ENCODE measurements at regions not wholly inside any gene's neighbourhood (a gene's known extent, or its start where the extent isn't known, plus 50 kb on each side); places are given as distances from the start of the nearest gene placed in this dataset.
"Not testable (repeated sequence)": the region's sequence is repeated elsewhere in the genome, so short reads cannot be mapped to it uniquely, and the experiment has no call there.

DNA sequence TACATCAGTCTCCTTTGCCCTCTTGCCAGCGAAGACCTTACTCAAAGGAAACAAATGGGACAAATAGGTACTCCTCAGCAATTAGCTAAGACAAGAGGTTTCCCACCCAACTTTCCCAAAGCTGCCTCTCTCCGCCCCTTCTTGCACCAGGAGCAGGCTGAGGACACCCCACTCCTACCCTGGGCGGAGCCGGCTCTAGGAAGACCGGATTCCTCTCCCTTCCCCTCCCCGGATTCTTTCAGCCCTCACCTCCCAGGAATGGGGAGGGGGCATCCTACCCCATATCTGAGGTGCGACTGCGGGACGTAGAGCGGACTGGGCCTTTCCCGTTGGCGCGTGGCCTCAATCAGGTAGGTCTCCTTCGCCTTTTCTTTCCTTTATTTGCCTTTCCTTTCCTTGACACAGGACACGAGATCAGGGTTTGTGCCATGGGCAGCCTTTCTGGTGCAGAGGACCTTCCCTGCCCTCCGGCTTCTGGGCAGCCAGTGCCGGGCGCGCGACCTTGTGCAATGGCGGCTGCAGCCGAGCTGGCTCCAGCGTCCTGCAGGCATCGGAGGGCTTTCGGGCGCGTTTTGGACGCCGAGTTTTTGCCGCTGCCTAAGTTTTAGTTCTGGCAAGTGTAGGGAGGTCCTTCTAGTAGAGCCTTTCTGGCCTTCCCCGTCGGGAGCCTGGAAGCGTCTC lies 279.9 kb downstream of the PLS3 start:
- DNase-seq (ENCODE audit: extremely low spot score, insufficient read length, low read depth); FAIRE-seq: not testable (repeated sequence)

- not testable (repeated sequence) for DNase-seq (ENCODE audit: extremely low spot score, insufficient read length, low read depth); FAIRE-seq
Measured at GRCh38 chrX:115850986-115851385, 290.0 kb downstream of the PLS3 start.

DNA sequence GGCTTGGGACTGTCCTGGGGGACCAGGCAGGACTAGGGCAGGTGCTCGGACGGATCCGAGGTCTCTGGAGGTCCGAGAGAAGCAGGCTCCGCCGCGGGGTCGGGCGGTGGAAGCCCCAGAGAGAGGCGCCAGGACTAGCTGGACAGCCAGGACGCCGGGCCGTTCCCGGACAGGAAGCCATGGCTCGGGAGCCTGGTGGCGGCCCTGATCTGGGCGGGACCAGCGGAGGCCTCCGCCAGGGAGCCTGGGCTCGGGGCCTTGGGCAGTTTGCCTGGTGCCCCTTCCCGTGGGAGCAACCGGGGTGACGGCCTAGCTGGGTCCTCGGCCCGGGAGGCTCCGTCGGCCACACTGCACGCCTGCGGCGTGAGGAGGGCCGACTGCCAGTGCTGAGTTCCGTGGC lies 292.3 kb downstream of the PLS3 start:
- FAIRE-seq = not testable (repeated sequence)

DNA sequence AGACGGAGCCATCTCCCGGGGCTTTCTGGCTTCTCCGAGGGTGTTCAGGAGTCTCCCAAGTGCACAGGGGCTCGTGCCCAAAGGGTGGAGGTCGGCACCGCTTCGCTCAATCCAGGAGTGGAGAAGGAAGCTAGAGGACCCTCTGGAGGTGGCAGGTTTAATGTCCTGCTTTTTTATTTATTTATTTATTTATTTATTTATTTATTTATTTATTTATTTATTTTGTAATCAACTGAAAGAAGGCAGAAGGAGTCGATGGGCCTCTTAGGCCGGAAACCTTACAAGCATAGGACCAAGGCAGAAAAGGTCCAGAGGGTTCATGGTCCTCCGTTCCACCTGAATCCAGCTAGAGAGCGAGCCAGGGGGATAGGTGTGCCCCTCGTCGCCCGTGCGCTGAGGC lies 289.4 kb upstream of the AGTR2 start:
- not testable (repeated sequence) for FAIRE-seq; DNase-seq (ENCODE audit: extremely low spot score, insufficient read length, low read depth)

More for the DNA sequence above, 292.3 kb downstream of the PLS3 start:
- not testable (repeated sequence) for DNase-seq (ENCODE audit: extremely low spot score, insufficient read length, low read depth)

GRCh38 chrX:115884121-115884520 lies 286.4 kb upstream of the AGTR2 start:
- FAIRE-seq = not testable (repeated sequence)

GRCh38 chrX:115888041-115888440 lies 282.5 kb upstream of the AGTR2 start:
- FAIRE-seq; DNase-seq (ENCODE audit: extremely low spot score, insufficient read length, low read depth): not testable (repeated sequence)

More at GRCh38 chrX:115884121-115884520, 286.4 kb upstream of the AGTR2 start:
- DNase-seq (ENCODE audit: extremely low spot score, insufficient read length, low read depth) = not testable (repeated sequence)

GRCh38 chrX:115888519-115888918 lies 282.0 kb upstream of the AGTR2 start:
- DNase-seq (ENCODE audit: extremely low spot score, insufficient read length, low read depth); FAIRE-seq: not testable (repeated sequence)

DNA sequence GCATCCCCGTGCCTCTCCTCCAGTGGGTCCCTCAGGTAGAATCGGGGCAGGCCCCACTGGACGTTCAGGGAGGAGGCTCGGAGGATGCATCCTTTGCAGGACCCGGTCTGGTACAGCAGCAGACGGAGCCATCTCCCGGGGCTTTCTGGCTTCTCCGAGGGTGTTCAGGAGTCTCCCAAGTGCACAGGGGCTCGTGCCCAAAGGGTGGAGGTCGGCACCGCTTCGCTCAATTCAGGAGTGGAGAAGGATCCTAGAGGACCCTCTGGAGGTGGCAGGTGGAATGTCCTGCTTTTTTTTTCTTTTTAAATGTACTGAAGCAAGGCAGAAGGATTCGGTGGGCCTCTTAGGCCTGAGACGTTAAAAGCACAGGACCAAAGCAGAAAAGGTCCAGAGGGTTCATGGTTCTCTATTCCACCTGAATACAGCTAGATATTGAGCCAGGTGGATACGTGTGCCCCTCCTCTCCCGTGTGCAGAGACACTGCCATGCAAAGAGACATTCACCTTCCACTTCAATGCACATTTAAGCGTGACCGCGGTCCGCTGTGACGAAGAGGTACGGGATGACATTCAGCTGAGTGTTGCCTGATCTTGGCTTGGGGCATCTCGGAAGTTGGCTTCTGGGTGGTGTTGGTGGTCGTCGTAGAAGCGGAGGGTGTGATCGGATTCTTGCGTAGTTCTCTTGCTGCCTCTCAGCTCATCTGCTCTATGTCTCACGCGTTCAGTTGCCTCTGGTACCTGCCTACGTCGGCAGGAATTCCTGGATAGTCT lies 281.2 kb upstream of the AGTR2 start:
- FAIRE-seq = no peak
- no peak for DNase-seq (ENCODE audit: extremely low spot score, insufficient read length, low read depth)

DNA sequence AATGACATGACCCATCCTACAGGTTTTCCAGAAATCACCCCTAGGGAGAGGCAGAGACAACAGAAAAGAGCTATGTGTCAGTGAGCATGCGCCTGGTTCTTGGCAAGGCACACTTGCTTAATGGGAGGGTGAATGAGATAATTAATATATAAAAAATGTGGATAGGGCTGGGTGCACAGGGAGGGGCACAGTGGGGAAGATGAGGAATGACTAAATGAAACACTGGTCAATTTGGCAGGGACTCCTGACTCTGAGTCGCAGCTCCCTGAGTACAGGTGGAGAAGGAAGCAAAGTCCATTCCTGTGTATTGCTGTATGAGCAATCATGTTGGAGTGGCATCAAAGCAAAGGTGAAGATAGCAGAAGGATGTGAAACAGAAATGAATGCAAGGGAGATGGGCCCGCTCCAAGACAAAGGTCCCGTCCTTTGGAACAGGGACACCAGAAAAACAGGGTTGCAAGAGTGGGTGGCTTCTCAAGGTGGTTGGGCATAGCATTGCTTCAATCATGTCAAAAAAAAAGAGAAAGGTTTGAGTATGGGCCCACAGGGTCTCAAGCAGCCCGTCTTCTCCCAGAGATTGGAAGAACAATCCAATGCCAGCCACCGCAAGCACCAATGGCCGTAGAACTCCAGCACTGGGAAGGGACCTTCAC lies 278.4 kb upstream of the AGTR2 start:
- no peak for DNase-seq (ENCODE audit: extremely low spot score, insufficient read length, low read depth)

GRCh38 chrX:115892787-115893671 lies 277.5 kb upstream of the AGTR2 start:
- DNase-seq (ENCODE audit: extremely low spot score, insufficient read length, low read depth) = no peak
- FAIRE-seq = no peak

More for the DNA sequence above, 278.4 kb upstream of the AGTR2 start:
- no peak for FAIRE-seq

- DNase-seq (ENCODE audit: extremely low spot score, insufficient read length, low read depth) (no peak), FAIRE-seq (peak; percentile 79)
Measured at GRCh38 chrX:115894087-115894486, 276.5 kb upstream of the AGTR2 start.

DNA sequence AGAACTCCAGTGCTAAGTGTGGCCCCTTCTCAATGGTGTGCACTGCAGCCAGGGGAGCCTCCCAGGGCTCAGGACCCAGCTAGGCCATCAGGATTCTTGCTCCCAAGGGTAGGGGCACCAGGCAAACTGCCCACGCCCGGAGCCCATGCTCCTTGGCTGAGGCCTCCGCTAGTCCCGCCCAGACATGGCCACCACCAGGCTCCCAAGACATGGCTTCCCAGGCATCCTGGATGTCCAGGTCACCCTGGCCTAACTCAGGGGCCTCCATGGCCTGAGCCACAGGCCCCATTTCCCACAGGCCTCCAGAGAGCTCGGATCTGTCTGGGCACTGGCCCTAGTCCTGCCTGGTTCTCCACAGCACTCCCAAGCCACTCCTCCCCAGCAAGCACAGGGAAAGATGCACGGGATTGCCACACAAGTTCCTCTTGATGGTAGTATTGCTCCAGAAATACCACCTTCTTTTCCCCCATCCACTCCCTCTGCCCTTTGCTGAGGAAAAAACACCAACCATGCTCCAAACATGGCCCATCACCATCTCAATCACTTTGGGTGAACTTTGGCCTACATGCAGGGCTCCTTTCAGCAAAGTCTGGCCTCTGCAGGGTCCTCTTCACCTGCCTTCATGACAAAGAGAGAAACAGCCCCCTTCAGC lies 274.7 kb upstream of the AGTR2 start:
- DNase-seq (ENCODE audit: extremely low spot score, insufficient read length, low read depth) = no peak
- no peak for FAIRE-seq

DNA sequence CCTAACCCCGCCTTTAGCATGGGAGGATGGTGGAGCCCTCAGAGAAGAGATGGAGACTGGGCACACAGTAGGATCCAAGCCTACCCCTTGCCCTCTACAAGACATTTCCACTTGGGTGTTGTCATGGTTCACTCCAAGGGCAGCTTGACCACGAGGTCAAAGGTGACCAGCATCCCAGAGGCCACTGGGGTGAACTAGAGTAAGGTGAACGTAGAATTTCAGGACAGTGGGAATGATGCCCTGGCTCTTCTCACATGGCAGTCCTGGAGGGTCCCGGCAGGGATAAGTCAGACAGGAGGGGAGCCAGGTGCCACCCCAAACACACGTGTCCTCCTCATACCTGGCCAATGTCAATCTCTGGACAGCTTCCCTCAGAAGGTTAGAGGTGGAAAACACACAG lies 274.2 kb upstream of the AGTR2 start:
- no peak for FAIRE-seq

GRCh38 chrX:115897956-115898355 lies 272.6 kb upstream of the AGTR2 start:
- DNase-seq (ENCODE audit: extremely low spot score, insufficient read length, low read depth) = no peak
- FAIRE-seq = no peak

More for the DNA sequence above, 274.2 kb upstream of the AGTR2 start:
- no peak for DNase-seq (ENCODE audit: extremely low spot score, insufficient read length, low read depth)

DNA sequence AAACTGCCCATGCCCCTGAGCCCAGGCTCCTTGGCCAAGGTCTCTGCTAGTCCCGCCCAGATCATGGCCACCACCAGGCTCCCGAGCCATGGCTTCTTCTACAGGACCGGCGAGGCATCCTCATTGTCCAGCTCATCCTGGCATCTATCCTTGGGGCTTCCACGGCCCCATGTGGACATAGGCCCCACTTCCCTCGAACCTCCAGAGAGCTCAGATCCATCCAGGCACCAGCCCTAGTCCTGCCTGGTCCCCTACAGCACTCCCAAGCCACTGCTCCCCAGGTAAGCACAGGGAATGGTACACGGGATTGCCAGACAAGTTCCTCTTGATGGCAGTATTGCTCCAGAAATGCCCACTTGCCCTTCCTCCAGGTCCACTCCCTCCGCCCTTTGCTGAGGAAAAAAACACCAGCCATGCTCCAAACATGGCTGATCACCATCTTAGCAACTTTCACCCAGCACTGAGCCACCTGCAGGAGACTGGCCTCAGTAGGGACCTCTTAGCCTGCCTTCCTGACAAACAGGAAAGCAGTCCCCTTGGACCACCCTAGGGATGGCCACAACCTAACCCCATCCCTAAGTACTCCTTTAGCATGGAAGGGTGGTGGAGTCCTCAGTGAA lies 272.1 kb upstream of the AGTR2 start:
- FAIRE-seq (peak; percentile 77), DNase-seq (ENCODE audit: extremely low spot score, insufficient read length, low read depth) (no peak)

- FAIRE-seq (no peak), DNase-seq (ENCODE audit: extremely low spot score, insufficient read length, low read depth) (no peak)
Measured at GRCh38 chrX:115900425-115900824, 270.1 kb upstream of the AGTR2 start.

GRCh38 chrX:115901241-115901640 lies 269.3 kb upstream of the AGTR2 start:
- no peak for DNase-seq (ENCODE audit: extremely low spot score, insufficient read length, low read depth)
- no peak for FAIRE-seq

GRCh38 chrX:115902995-115903394 lies 267.5 kb upstream of the AGTR2 start:
- DNase-seq (ENCODE audit: extremely low spot score, insufficient read length, low read depth) = no peak
- FAIRE-seq = no peak

DNA sequence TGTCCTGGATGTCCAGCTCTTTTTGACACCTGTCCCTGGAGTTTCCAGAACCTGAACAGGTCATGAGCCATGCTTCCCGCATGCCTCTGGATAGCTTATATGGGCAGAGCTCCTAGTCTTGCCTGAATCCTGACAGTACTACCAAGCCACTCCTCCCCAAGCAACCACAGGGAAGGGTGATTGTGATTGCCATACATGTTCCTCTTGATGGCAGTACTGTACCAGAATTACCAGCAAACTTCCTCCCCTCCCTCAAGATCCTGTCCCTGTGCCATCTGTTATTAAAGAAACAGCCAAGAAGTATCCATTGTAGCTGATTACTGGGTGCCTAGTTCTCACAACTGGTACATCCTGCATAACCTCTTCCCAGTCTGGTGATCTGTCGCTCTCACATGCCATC lies 264.3 kb upstream of the AGTR2 start:
- FAIRE-seq (no peak), DNase-seq (ENCODE audit: extremely low spot score, insufficient read length, low read depth) (no peak)
